ENCODE measurements at regions not wholly inside any gene's neighbourhood (a gene's known extent, or its start where the extent isn't known, plus 50 kb on each side); places are given as distances from the start of the nearest gene placed in this dataset.

DNA sequence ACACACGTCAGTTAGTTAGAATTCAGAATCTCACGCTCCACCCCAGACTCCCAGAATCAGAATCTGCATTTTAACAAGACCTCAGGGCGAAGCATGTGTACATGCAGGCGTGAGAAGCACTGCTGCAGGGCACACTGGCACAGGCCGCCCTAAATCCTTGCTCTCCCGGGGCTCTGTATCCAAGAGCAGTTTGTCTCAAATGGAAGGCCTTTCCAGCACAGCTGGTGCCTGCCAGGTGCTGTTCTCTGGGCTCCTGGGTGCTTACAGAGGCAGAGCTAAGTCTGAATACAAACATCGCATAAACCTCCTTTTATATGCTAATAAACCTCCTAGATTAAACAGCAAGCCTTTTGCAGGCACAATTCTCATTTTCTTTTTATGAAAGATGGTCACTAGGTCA lies 119.1 kb upstream of the CD93 start:
- TF ChIP-seq ZNF274 (IDR thresholded peaks at IDR 0.05; ENCODE audit: low read depth, low read length): no peak
- no peak for TF ChIP-seq YY1 (IDR thresholded peaks at IDR 0.05; ENCODE audit: insufficient read depth, insufficient read length)
